ENCODE measurements at regions not wholly inside any gene's neighbourhood (a gene's known extent, or its start where the extent isn't known, plus 50 kb on each side); places are given as distances from the start of the nearest gene placed in this dataset.

- Histone ChIP-seq H3K27ac (no peak overlapping the region), H3K4me3 (ENCODE audit: low read depth, low read length) (no peak overlapping the region), H3K4me2 (ENCODE audit: low read length) (no peak overlapping the region), H3K36me3 (ENCODE audit: control insufficient read depth, insufficient read depth, low read length) (peaks cover 1% of the 10 kb centered on the region), H3K4me1 (no peaks in the 10 kb centered on the region), H3K9ac (no peak overlapping the region), H3K79me2 (no peaks in the 10 kb centered on the region), H3K27me3 (ENCODE audit: control insufficient read depth, insufficient read depth, low read length) (no peaks in the 10 kb centered on the region), H3K9me3 (ENCODE audit: control insufficient read depth, low read length) (no peaks in the 10 kb centered on the region), H2AFZ (no peak overlapping the region)
- TF ChIP-seq, protein P1, sequence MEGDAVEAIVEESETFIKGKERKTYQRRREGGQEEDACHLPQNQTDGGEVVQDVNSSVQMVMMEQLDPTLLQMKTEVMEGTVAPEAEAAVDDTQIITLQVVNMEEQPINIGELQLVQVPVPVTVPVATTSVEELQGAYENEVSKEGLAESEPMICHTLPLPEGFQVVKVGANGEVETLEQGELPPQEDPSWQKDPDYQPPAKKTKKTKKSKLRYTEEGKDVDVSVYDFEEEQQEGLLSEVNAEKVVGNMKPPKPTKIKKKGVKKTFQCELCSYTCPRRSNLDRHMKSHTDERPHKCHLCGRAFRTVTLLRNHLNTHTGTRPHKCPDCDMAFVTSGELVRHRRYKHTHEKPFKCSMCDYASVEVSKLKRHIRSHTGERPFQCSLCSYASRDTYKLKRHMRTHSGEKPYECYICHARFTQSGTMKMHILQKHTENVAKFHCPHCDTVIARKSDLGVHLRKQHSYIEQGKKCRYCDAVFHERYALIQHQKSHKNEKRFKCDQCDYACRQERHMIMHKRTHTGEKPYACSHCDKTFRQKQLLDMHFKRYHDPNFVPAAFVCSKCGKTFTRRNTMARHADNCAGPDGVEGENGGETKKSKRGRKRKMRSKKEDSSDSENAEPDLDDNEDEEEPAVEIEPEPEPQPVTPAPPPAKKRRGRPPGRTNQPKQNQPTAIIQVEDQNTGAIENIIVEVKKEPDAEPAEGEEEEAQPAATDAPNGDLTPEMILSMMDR (IDR thresholded peaks at IDR 0.05) = no peak
These were observed 82.1 kb upstream of the CYRIA start for GRCh38 chr2:16747689-16748088.

GRCh38 chr2:16747257-16747656, 81.6 kb upstream of the CYRIA start:
- Histone ChIP-seq H3K27me3 (ENCODE audit: control insufficient read depth, insufficient read depth, low read length) (no peaks in the 10 kb centered on the region), H3K9ac (no peak overlapping the region), H3K36me3 (ENCODE audit: control insufficient read depth, insufficient read depth, low read length) (no peaks in the 10 kb centered on the region), H3K4me3 (ENCODE audit: low read depth, low read length) (no peak overlapping the region), H2AFZ (no peak overlapping the region), H3K9me3 (ENCODE audit: control insufficient read depth, low read length) (no peaks in the 10 kb centered on the region), H3K4me1 (no peaks in the 10 kb centered on the region), H3K79me2 (no peaks in the 10 kb centered on the region), H3K27ac (no peak overlapping the region), H3K4me2 (ENCODE audit: low read length) (no peak overlapping the region)
- TF ChIP-seq, protein P1 (IDR thresholded peaks at IDR 0.05) = no peak

- Histone ChIP-seq H3K27ac (no peak overlapping the region), H3K79me2 (no peaks in the 10 kb centered on the region), H3K36me3 (ENCODE audit: control insufficient read depth, insufficient read depth, low read length) (no peaks in the 10 kb centered on the region), H2AFZ (no peak overlapping the region), H3K9ac (no peak overlapping the region), H3K4me3 (ENCODE audit: low read depth, low read length) (no peak overlapping the region), H3K9me3 (ENCODE audit: control insufficient read depth, low read length) (no peaks in the 10 kb centered on the region), H3K27me3 (ENCODE audit: control insufficient read depth, insufficient read depth, low read length) (no peaks in the 10 kb centered on the region), H3K4me2 (ENCODE audit: low read length) (no peak overlapping the region), H3K4me1 (no peaks in the 10 kb centered on the region)
- TF ChIP-seq, protein P1 (IDR thresholded peaks at IDR 0.05) = no peak
These were observed 81.2 kb upstream of the CYRIA start for GRCh38 chr2:16746833-16747232.

GRCh38 chr2:16746329-16746728, 80.7 kb upstream of the CYRIA start:
- Histone ChIP-seq H3K36me3 (ENCODE audit: control insufficient read depth, insufficient read depth, low read length) (no peaks in the 10 kb centered on the region), H3K4me2 (ENCODE audit: low read length) (no peak overlapping the region), H3K9ac (no peak overlapping the region), H3K9me3 (ENCODE audit: control insufficient read depth, low read length) (no peaks in the 10 kb centered on the region), H3K27me3 (ENCODE audit: control insufficient read depth, insufficient read depth, low read length) (no peaks in the 10 kb centered on the region), H2AFZ (no peak overlapping the region), H3K4me3 (ENCODE audit: low read depth, low read length) (no peak overlapping the region), H3K27ac (no peak overlapping the region), H3K4me1 (no peaks in the 10 kb centered on the region), H3K79me2 (no peaks in the 10 kb centered on the region)
- TF ChIP-seq, protein P1 (IDR thresholded peaks at IDR 0.05) = no peak

- Histone ChIP-seq H3K36me3 (ENCODE audit: control insufficient read depth, insufficient read depth, low read length) (no peaks in the 10 kb centered on the region), H3K4me2 (ENCODE audit: low read length) (no peak overlapping the region), H3K27ac (no peak overlapping the region), H3K27me3 (ENCODE audit: control insufficient read depth, insufficient read depth, low read length) (no peaks in the 10 kb centered on the region), H3K4me3 (ENCODE audit: low read depth, low read length) (no peak overlapping the region), H3K79me2 (no peaks in the 10 kb centered on the region), H3K9ac (no peak overlapping the region), H3K9me3 (ENCODE audit: control insufficient read depth, low read length) (no peaks in the 10 kb centered on the region), H3K4me1 (no peaks in the 10 kb centered on the region), H2AFZ (no peak overlapping the region)
- TF ChIP-seq, protein P1 (IDR thresholded peaks at IDR 0.05) = no peak
These were observed 79.8 kb upstream of the CYRIA start for GRCh38 chr2:16745466-16745865.

Data from parathyroid adenoma (tissue), 2 donors.